ENCODE measurements at regions not wholly inside any gene's neighbourhood (a gene's known extent, or its start where the extent isn't known, plus 50 kb on each side); places are given as distances from the start of the nearest gene placed in this dataset.

GRCh38 chr1:82384776-82385175 is 584.0 kb downstream of the ADGRL2 start:
- TF ChIP-seq CTCF (conservative IDR thresholded peaks at IDR 0.05) (no peak), ZFX (IDR thresholded peaks at IDR 0.05) (no peak)

Measured in C4-2B (cell line).